ENCODE measurements at regions not wholly inside any gene's neighbourhood (a gene's known extent, or its start where the extent isn't known, plus 50 kb on each side); places are given as distances from the start of the nearest gene placed in this dataset.
A peak's percentile ranks its signal among the peaks of the same experiment; 100 is the strongest.

DNA sequence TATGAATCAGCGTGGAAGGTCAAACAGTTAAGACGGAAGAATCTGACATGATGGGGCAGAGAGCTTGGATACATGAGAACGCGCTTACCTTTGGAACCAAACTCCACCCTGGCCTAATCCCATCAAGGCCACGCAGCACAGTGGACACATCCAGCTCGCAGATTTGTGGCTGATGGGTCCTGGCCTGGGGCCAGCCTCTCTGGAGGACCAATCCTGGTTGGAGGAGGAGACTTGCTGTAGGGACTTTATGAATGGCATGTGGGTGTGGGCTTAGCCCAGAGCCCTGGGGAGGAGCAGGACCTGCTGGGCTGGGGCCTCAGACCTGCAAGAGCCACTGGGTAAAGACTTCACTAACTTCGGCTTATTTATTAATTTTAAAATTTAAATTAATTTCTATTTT is 73.4 kb upstream of the ANKRD34C start (continued):
- TF ChIP-seq, protein P1, sequence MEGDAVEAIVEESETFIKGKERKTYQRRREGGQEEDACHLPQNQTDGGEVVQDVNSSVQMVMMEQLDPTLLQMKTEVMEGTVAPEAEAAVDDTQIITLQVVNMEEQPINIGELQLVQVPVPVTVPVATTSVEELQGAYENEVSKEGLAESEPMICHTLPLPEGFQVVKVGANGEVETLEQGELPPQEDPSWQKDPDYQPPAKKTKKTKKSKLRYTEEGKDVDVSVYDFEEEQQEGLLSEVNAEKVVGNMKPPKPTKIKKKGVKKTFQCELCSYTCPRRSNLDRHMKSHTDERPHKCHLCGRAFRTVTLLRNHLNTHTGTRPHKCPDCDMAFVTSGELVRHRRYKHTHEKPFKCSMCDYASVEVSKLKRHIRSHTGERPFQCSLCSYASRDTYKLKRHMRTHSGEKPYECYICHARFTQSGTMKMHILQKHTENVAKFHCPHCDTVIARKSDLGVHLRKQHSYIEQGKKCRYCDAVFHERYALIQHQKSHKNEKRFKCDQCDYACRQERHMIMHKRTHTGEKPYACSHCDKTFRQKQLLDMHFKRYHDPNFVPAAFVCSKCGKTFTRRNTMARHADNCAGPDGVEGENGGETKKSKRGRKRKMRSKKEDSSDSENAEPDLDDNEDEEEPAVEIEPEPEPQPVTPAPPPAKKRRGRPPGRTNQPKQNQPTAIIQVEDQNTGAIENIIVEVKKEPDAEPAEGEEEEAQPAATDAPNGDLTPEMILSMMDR (IDR thresholded peaks at IDR 0.05 in 2 of 3, conservative IDR thresholded peaks at IDR 0.05 in 1 of 3; ENCODE audit: borderline replicate concordance in 1 of 3, insufficient read depth in 1 of 3, low read depth in 2 of 3, low read length in 2 of 3), result no peak
- TF ChIP-seq JUND (IDR thresholded peaks at IDR 0.05) (no peak), SIN3A (IDR thresholded peaks at IDR 0.05; ENCODE audit: low read depth) (no peak), EZH2 (IDR thresholded peaks at IDR 0.05) (no peak), REST (IDR thresholded peaks at IDR 0.05; ENCODE audit: low read depth) (no peak), POLR2A (IDR thresholded peaks at IDR 0.05; ENCODE audit: borderline replicate concordance, extremely low read depth, insufficient read depth, insufficient read length) (no peak), RAD21 (IDR thresholded peaks at IDR 0.05; ENCODE audit: low read depth) (no peak)

DNA sequence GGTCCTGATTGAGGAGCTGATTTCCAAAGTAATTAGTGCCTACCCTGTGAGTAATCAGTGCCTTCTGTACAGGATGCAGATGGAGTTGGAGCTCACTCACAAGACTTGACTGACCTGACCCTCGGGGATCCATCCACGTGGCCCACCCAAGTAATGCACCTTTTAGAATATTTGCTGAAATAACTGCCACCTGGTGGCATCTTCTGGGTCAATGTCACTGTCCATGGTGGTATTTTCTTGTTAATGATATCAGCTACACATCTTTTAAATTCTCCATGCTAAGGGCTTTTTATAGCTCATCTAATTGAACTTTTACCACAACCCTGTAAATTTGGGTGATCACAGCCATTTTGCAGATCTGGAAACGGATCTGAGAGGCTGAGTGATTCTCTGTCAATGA is 74.3 kb upstream of the ANKRD34C start:
- Histone ChIP-seq H3K4me1 (ENCODE audit: control insufficient read depth in 1 of 2, insufficient read depth in 2 of 2, low read length in 2 of 2) (no peaks in the 10 kb centered on the region), H3K9me2 (ENCODE audit: insufficient read depth) (no peaks in the 10 kb centered on the region), H3K36me3 (ENCODE audit: control insufficient read depth in 1 of 2, insufficient read depth in 2 of 2, low read length in 2 of 2) (no peaks in the 10 kb centered on the region), H2AFZ (ENCODE audit: low read depth, low read length, poor library complexity, severe bottlenecking) (no peak overlapping the region), H3K27ac (ENCODE audit: low read depth, low read length) (no peak overlapping the region), H4K20me1 (ENCODE audit: insufficient read depth) (no peaks in the 10 kb centered on the region), H3K27me3 (ENCODE audit: insufficient read depth, low read length) (peaks cover 62% of the 10 kb centered on the region), H3K9ac (ENCODE audit: low read length) (no peak overlapping the region), H3K4me3 (replicated peaks in 1 of 2; ENCODE audit: low read depth in 1 of 2, low read length in 2 of 2) (no peak overlapping the region), H3K79me2 (ENCODE audit: insufficient read depth, low read length) (no peaks in the 10 kb centered on the region), H3K9me3 (ENCODE audit: control insufficient read depth in 1 of 2, insufficient read depth in 1 of 2, low read depth in 1 of 2, low read length in 2 of 2) (no peaks in the 10 kb centered on the region), H3K4me2 (ENCODE audit: low read length) (no peak overlapping the region)
- POLR2A ChIA-PET, result no interaction called here
- ATAC-seq (peak; percentile 70), DNase-seq (ENCODE audit: low read depth, low spot score) (no peak)
- CTCF ChIA-PET, result interaction anchor here (1.0 to 1.3 kb wide), 4 partner anchors 12 to 180 kb away, joined by 4 to 16 read pairs (median 6); no protein-coding TSS in a partner anchor
- BruUV-seq (replicated peaks), result no TSS peak
- intact Hi-C loops (cut with micrococcal nuclease), result no loop called here
- RAD21 ChIA-PET (ENCODE audit: low non-redundant PET in 1 of 2, low total read pairs in 2 of 2, uncharacterized antibody in 2 of 2, unreplicated experiment in 2 of 2), result interaction anchor here (1.3 to 1.4 kb wide), 2 partner anchors 180 kb away, joined by 3 read pairs; no protein-coding TSS in a partner anchor
- TF ChIP-seq SRF (IDR thresholded peaks at IDR 0.05; ENCODE audit: low read depth) (no peak), FOSL1 (IDR thresholded peaks at IDR 0.05; ENCODE audit: low read depth) (no peak), TCF7L2 (IDR thresholded peaks at IDR 0.05; ENCODE audit: borderline replicate concordance, extremely low read depth, insufficient read depth, insufficient read length) (no peak), REST (IDR thresholded peaks at IDR 0.05; ENCODE audit: low read depth) (peak; percentile 73), RAD21 (IDR thresholded peaks at IDR 0.05; ENCODE audit: low read depth) (peak; percentile 16; the same call in 1 of the 2 replicates), CBX3 (IDR thresholded peaks at IDR 0.05; ENCODE audit: low read depth) (no peak)
- TF ChIP-seq, protein P1 (IDR thresholded peaks at IDR 0.05 in 2 of 3, conservative IDR thresholded peaks at IDR 0.05 in 1 of 3; ENCODE audit: borderline replicate concordance in 1 of 3, insufficient read depth in 1 of 3, low read depth in 2 of 3, low read length in 2 of 3), result peak; percentile 19 to 53 (median 40); a peak in 5 of 6 replicates
